ENCODE measurements at regions not wholly inside any gene's neighbourhood (a gene's known extent, or its start where the extent isn't known, plus 50 kb on each side); places are given as distances from the start of the nearest gene placed in this dataset.
"Not testable (repeated sequence)": the region's sequence is repeated elsewhere in the genome, so short reads cannot be mapped to it uniquely, and the experiment has no call there.

- no peak overlapping the region for H3K4me3 ChIP-seq (ENCODE audit: low read depth, low read length)
- DNase-seq (ENCODE audit: low read depth), result no peak
- no peak for TF ChIP-seq CTCF (IDR thresholded peaks at IDR 0.05; ENCODE audit: insufficient read depth, low read depth, low read length, missing control alignments)
Observed at GRCh38 chr2:109721135-109721534, 73.0 kb upstream of the RGPD5 start.

- TF ChIP-seq CTCF (IDR thresholded peaks at IDR 0.05; ENCODE audit: insufficient read depth, low read depth, low read length, missing control alignments), result no peak
- DNase-seq (ENCODE audit: low read depth), result no peak
- H3K4me3 ChIP-seq (ENCODE audit: low read depth, low read length), result no peak overlapping the region
Observed at GRCh38 chr2:109721626-109722025, 72.5 kb upstream of the RGPD5 start.

GRCh38 chr2:109722026-109722425, 72.1 kb upstream of the RGPD5 start:
- no peak for DNase-seq (ENCODE audit: low read depth)
- TF ChIP-seq CTCF (IDR thresholded peaks at IDR 0.05; ENCODE audit: insufficient read depth, low read depth, low read length, missing control alignments), result no peak
- no peak overlapping the region for H3K4me3 ChIP-seq (ENCODE audit: low read depth, low read length)

- H3K4me3 ChIP-seq (ENCODE audit: low read depth, low read length); DNase-seq (ENCODE audit: low read depth): not testable (repeated sequence)
Observed at GRCh38 chr2:109722640-109723039, 71.5 kb upstream of the RGPD5 start.

GRCh38 chr2:109723153-109723552, 71.0 kb upstream of the RGPD5 start:
- H3K4me3 ChIP-seq (ENCODE audit: low read depth, low read length); DNase-seq (ENCODE audit: low read depth): not testable (repeated sequence)

GRCh38 chr2:109724533-109725460, 69.3 kb upstream of the RGPD5 start:
- DNase-seq (ENCODE audit: low read depth), result no peak
- no peak for TF ChIP-seq CTCF (IDR thresholded peaks at IDR 0.05; ENCODE audit: insufficient read depth, low read depth, low read length, missing control alignments)
- H3K4me3 ChIP-seq (ENCODE audit: low read depth, low read length), result no peak overlapping the region

- peak; percentile 64 for DNase-seq (ENCODE audit: low read depth)
- H3K4me3 ChIP-seq (ENCODE audit: low read depth, low read length), result no peak overlapping the region
Observed at GRCh38 chr2:109726379-109727270, 67.5 kb upstream of the RGPD5 start.

More at GRCh38 chr2:109726379-109727270, 67.5 kb upstream of the RGPD5 start:
- no peak for TF ChIP-seq CTCF (IDR thresholded peaks at IDR 0.05; ENCODE audit: insufficient read depth, low read depth, low read length, missing control alignments)
